WTC11 (cell line): ENCODE measurements at regions not wholly inside any gene's neighbourhood (a gene's known extent, or its start where the extent isn't known, plus 50 kb on each side); places are given as distances from the start of the nearest gene placed in this dataset.

Experiments used
- ATAC-seq: fragments of 200-7000 bp; cut with Tn5 transposase; 2 replicates; pipeline ENCODE4 v1.10.0; 2021; ENCODE audit warnings: mild to moderate bottlenecking, moderate library complexity
- CTCF ChIA-PET: fragments of 300-600 bp; sonication (Branson Sonifier 250); formaldehyde crosslinking; loops from one replicate; lab custom pipeline; 2021; ENCODE audit warnings: antibody characterized with exemption; lab: Charles Lee
- POLR2A ChIA-PET: fragments of 350-600 bp; sonication (Branson Sonifier 250); formaldehyde crosslinking; loops from one replicate; lab custom pipeline; 2021; ENCODE audit warnings: antibody characterized with exemption; lab: Charles Lee
- DNase-seq: peaks from one replicate; pipeline ENCODE4 v3.0.0; 2021; ENCODE audit warnings: low spot score
- H3K27ac Mint-ChIP-seq: 2 replicates; pipeline ENCODE4 v1.8.0; 2021; ENCODE audit warnings: mixed read lengths
- H3K27me3 Mint-ChIP-seq: 2 replicates; pipeline ENCODE4 v1.8.0; 2021; ENCODE audit warnings: low read depth, mild to moderate bottlenecking, moderate library complexity, mixed read lengths
- H3K36me3 Mint-ChIP-seq: 2 replicates; pipeline ENCODE4 v1.8.0; 2021; ENCODE audit warnings: mixed read lengths
- H3K4me1 Mint-ChIP-seq: 2 replicates; pipeline ENCODE4 v1.8.0; 2022; ENCODE audit warnings: mixed read lengths
- H3K4me3 Mint-ChIP-seq: 2 replicates; pipeline ENCODE4 v1.8.0; 2021; ENCODE audit warnings: mild to moderate bottlenecking, moderate library complexity, mixed read lengths
- H3K9me3 Mint-ChIP-seq: 2 replicates; pipeline ENCODE4 v1.8.0; 2021; ENCODE audit warnings: mixed read lengths
- ARID4B ChIP-seq: sonication (generic); formaldehyde crosslinking; IDR thresholded peaks from 2 replicates; pipeline ENCODE4 v1.8.0; 2023; ENCODE audit warnings: missing genetic modification reagents, mild to moderate bottlenecking, borderline replicate concordance
- E2F4 ChIP-seq: sonication (generic); formaldehyde crosslinking; IDR thresholded peaks from 2 replicates; pipeline ENCODE4 v1.8.1; 2022; ENCODE audit warnings: low read depth, mild to moderate bottlenecking, moderate library complexity, missing genetic modification reagents, borderline replicate concordance
- FOXK1 ChIP-seq: sonication (generic); formaldehyde crosslinking; IDR thresholded peaks from 2 replicates; pipeline ENCODE4 v1.8.0; 2022; ENCODE audit warnings: mild to moderate bottlenecking, moderate library complexity, missing genetic modification reagents
- FOXP1 ChIP-seq: sonication (generic); formaldehyde crosslinking; IDR thresholded peaks from 2 replicates; pipeline ENCODE4 v1.8.0; 2022; ENCODE audit warnings: missing genetic modification reagents, mild to moderate bottlenecking, moderate library complexity, borderline replicate concordance
- GTF2I ChIP-seq: fragments of 250-450 bp; sonication (Bioruptor Pico); conservative IDR thresholded peaks from 2 replicates; pipeline ENCODE4 v1.4.0; 2021; ENCODE audit warnings: mild to moderate bottlenecking
- HMGA2 ChIP-seq: fragments of 250-450 bp; sonication (Bioruptor Pico); IDR thresholded peaks from 2 replicates; pipeline ENCODE4 v1.4.0; 2021; ENCODE audit warnings: mild to moderate bottlenecking, moderate library complexity
- HMGXB4 ChIP-seq: sonication (generic); formaldehyde crosslinking; IDR thresholded peaks from 2 replicates; pipeline ENCODE4 v1.8.1; 2023; ENCODE audit warnings: mild to moderate bottlenecking, moderate library complexity, missing genetic modification reagents
- IRF1 ChIP-seq: sonication (generic); formaldehyde crosslinking; IDR thresholded peaks from 2 replicates; pipeline ENCODE4 v1.8.0; 2023; ENCODE audit warnings: missing genetic modification reagents
- JAZF1 ChIP-seq: fragments of 250-450 bp; sonication (Bioruptor Pico); IDR thresholded peaks from 2 replicates; pipeline ENCODE4 v1.9.0; 2021; ENCODE audit warnings: moderate library complexity, mild to moderate bottlenecking, inconsistent platforms
- MAX ChIP-seq: sonication (generic); formaldehyde crosslinking; IDR thresholded peaks from 2 replicates; pipeline ENCODE4 v1.8.0; 2022; ENCODE audit warnings: mild to moderate bottlenecking, missing genetic modification reagents
- MLX ChIP-seq: sonication (generic); formaldehyde crosslinking; IDR thresholded peaks from 2 replicates; pipeline ENCODE4 v1.8.1; 2023; ENCODE audit warnings: mild to moderate bottlenecking, missing genetic modification reagents, moderate library complexity
- NFATC4 ChIP-seq: fragments of 250-450 bp; sonication (Bioruptor Pico); IDR thresholded peaks from 2 replicates; pipeline ENCODE4 v1.9.0; 2021; ENCODE audit warnings: mild to moderate bottlenecking
- NFE2L1 ChIP-seq: sonication (generic); formaldehyde crosslinking; IDR thresholded peaks from 2 replicates; pipeline ENCODE4 v1.8.1; 2023; ENCODE audit warnings: missing genetic modification reagents
- RELA ChIP-seq: sonication (generic); formaldehyde crosslinking; IDR thresholded peaks from 2 replicates; pipeline ENCODE4 v1.8.1; 2022; ENCODE audit warnings: missing genetic modification reagents, mild to moderate bottlenecking, borderline replicate concordance
- SMAD3 ChIP-seq: sonication (generic); formaldehyde crosslinking; IDR thresholded peaks from 2 replicates; pipeline ENCODE4 v1.8.0; 2022; ENCODE audit warnings: missing genetic modification reagents, mild to moderate bottlenecking, borderline replicate concordance
- SMAD4 ChIP-seq: sonication (generic); formaldehyde crosslinking; IDR thresholded peaks from 2 replicates; pipeline ENCODE4 v1.8.0; 2022; ENCODE audit warnings: mild to moderate bottlenecking, missing genetic modification reagents
- SOX15 ChIP-seq: fragments of 250-450 bp; sonication (Bioruptor Pico); IDR thresholded peaks from 2 replicates; pipeline ENCODE4 v1.9.0; 2021; ENCODE audit warnings: mild to moderate bottlenecking
- TEAD4 ChIP-seq: sonication (generic); formaldehyde crosslinking; IDR thresholded peaks from 2 replicates; pipeline ENCODE4 v1.8.0; 2022; ENCODE audit warnings: mild to moderate bottlenecking, missing genetic modification reagents
- USF2 ChIP-seq: sonication (generic); formaldehyde crosslinking; IDR thresholded peaks from 2 replicates; pipeline ENCODE4 v1.8.1; 2023; ENCODE audit warnings: mild to moderate bottlenecking, missing genetic modification reagents, moderate library complexity
- ZBTB43 ChIP-seq: sonication (generic); formaldehyde crosslinking; IDR thresholded peaks from 2 replicates; pipeline ENCODE4 v1.8.1; 2023; ENCODE audit warnings: mild to moderate bottlenecking, missing genetic modification reagents
- ZNF671 ChIP-seq: fragments of 250-450 bp; sonication (Bioruptor Pico); IDR thresholded peaks from 2 replicates; pipeline ENCODE4 v1.8.0; 2021; ENCODE audit warnings: mild to moderate bottlenecking

GRCh38 chr4:27149541-27150212 is 289.0 kb downstream of the STIM2 start:
- Mint-ChIP-seq H3K27ac (no peak overlapping the region), H3K36me3 (peaks cover 5% of the 10 kb centered on the region), H3K4me1 (peaks cover 18% of the 10 kb centered on the region), H3K9me3 (peaks cover 11% of the 10 kb centered on the region), H3K4me3 (no peak overlapping the region), H3K27me3 (no peaks in the 10 kb centered on the region; the same call in 1 of the 2 replicates)
- CTCF ChIA-PET: no interaction called here
- no peak for TF ChIP-seq TEAD4 (CRISPR knock-in tag)
- TF ChIP-seq SMAD3 (CRISPR knock-in tag): no peak
- TF ChIP-seq ARID4B (CRISPR knock-in tag): no peak
- no peak for TF ChIP-seq HMGXB4
- TF ChIP-seq NFE2L1 (CRISPR knock-in tag): no peak
- no peak for TF ChIP-seq FOXP1 (CRISPR knock-in tag)
- TF ChIP-seq ZNF671 (CRISPR knock-in tag): no peak
- TF ChIP-seq SMAD4: no peak
- ATAC-seq: no peak; the same call in 1 of the 2 replicates
- POLR2A ChIA-PET: interaction anchor here (0.7 kb wide), 1 partner anchor 207 kb away, joined by 5 read pairs; no protein-coding TSS in a partner anchor
- no peak for DNase-seq

- no peak overlapping the region for H3K4me3 Mint-ChIP-seq
- no peak for DNase-seq
- no peak for TF ChIP-seq HMGA2 (CRISPR knock-in tag)
- TF ChIP-seq ZBTB43: no peak
- TF ChIP-seq NFATC4: no peak
- TF ChIP-seq SOX15: no peak
- no peak for TF ChIP-seq IRF1 (CRISPR knock-in tag)
- TF ChIP-seq, all 79 proteins: peak for 0
- POLR2A ChIA-PET: no interaction called here
- H3K4me1 Mint-ChIP-seq: peaks cover 27% of the 10 kb centered on the region
- H3K27ac Mint-ChIP-seq: no peak overlapping the region
- ATAC-seq: no peak
- H3K9me3 Mint-ChIP-seq: 0 out of 2 replicates have a peak, but pooled peaks cover 3% of the 10 kb centered on the region
- H3K36me3 Mint-ChIP-seq: no peaks in the 10 kb centered on the region
- no peaks in the 10 kb centered on the region; the same call in 1 of the 2 replicates for H3K27me3 Mint-ChIP-seq
- CTCF ChIA-PET: no interaction called here
These were observed 292.1 kb downstream of the STIM2 start for GRCh38 chr4:27152703-27153102.

GRCh38 chr4:27154706-27155105 is 294.1 kb downstream of the STIM2 start:
- Mint-ChIP-seq H3K4me3 (no peak overlapping the region), H3K27ac (no peak overlapping the region), H3K9me3 (no peaks in the 10 kb centered on the region), H3K4me1 (peaks cover 25% of the 10 kb centered on the region), H3K36me3 (no peaks in the 10 kb centered on the region), H3K27me3 (no peaks in the 10 kb centered on the region; the same call in 1 of the 2 replicates)
- ChIA-PET POLR2A (no interaction called here), CTCF (interaction anchor here (1.0 kb wide), 1 partner anchor 9 kb away, joined by 3 read pairs; no protein-coding TSS in a partner anchor)
- DNase-seq: no peak
- no peak for ATAC-seq
- TF ChIP-seq FOXK1 (CRISPR knock-in tag): no peak
- no peak for TF ChIP-seq TEAD4 (CRISPR knock-in tag)
- TF ChIP-seq MLX (CRISPR knock-in tag): no peak
- TF ChIP-seq SMAD4: no peak
- no peak for TF ChIP-seq JAZF1
- no peak for TF ChIP-seq USF2 (CRISPR knock-in tag)
- TF ChIP-seq E2F4 (CRISPR knock-in tag): no peak
- no peak for TF ChIP-seq RELA (CRISPR knock-in tag)
- no peak for TF ChIP-seq GTF2I
- TF ChIP-seq HMGA2 (CRISPR knock-in tag): no peak
- TF ChIP-seq MAX (CRISPR knock-in tag): no peak
